ENCODE measurements at regions not wholly inside any gene's neighbourhood (a gene's known extent, or its start where the extent isn't known, plus 50 kb on each side); places are given as distances from the start of the nearest gene placed in this dataset.

- DNase-seq (ENCODE audit: low spot score): no peak
Measured at GRCh38 chr2:5990086-5990485, 297.9 kb downstream of the SOX11 start.

- no peak for DNase-seq (ENCODE audit: low spot score)
Measured at GRCh38 chr2:5991305-5991968, 299.3 kb downstream of the SOX11 start.

GRCh38 chr2:5995832-5996231 is 303.6 kb downstream of the SOX11 start:
- DNase-seq (ENCODE audit: low spot score): no peak

GRCh38 chr2:6008186-6008585 is 316.0 kb downstream of the SOX11 start:
- DNase-seq (ENCODE audit: low spot score): no peak

GRCh38 chr2:6008726-6009125 is 316.5 kb downstream of the SOX11 start:
- no peak for DNase-seq (ENCODE audit: low spot score)

GRCh38 chr2:6010163-6010562 is 318.0 kb downstream of the SOX11 start:
- no peak for DNase-seq (ENCODE audit: low spot score)

- DNase-seq (ENCODE audit: low spot score): no peak
Measured at GRCh38 chr2:6011921-6012320, 319.7 kb downstream of the SOX11 start.

- DNase-seq (ENCODE audit: low spot score): no peak
Measured at GRCh38 chr2:6017736-6018286, 325.6 kb downstream of the SOX11 start.

- DNase-seq (ENCODE audit: low spot score): no peak
Measured at GRCh38 chr2:6024229-6024628, 332.0 kb downstream of the SOX11 start.

- DNase-seq (ENCODE audit: low spot score): no peak
Measured at GRCh38 chr2:6024784-6025183, 332.6 kb downstream of the SOX11 start.

- no peak for DNase-seq (ENCODE audit: low spot score)
Measured at GRCh38 chr2:6025391-6025790, 333.2 kb downstream of the SOX11 start.

GRCh38 chr2:6027066-6027465 is 334.9 kb downstream of the SOX11 start:
- no peak for DNase-seq (ENCODE audit: low spot score)

- DNase-seq (ENCODE audit: low spot score): no peak
Measured at GRCh38 chr2:6031200-6031867, 339.1 kb downstream of the SOX11 start.

- no peak for DNase-seq (ENCODE audit: low spot score)
Measured at GRCh38 chr2:6036211-6036610, 344.0 kb downstream of the SOX11 start.

GRCh38 chr2:6043238-6043637 is 351.1 kb downstream of the SOX11 start:
- no peak for DNase-seq (ENCODE audit: low spot score)

- DNase-seq (ENCODE audit: low spot score): no peak
Measured at GRCh38 chr2:6052649-6053048, 360.5 kb downstream of the SOX11 start.

- DNase-seq (ENCODE audit: low spot score): no peak
Measured at GRCh38 chr2:6053743-6054142, 361.6 kb downstream of the SOX11 start.

GRCh38 chr2:6054161-6054671 is 362.0 kb downstream of the SOX11 start:
- DNase-seq (ENCODE audit: low spot score): no peak

GRCh38 chr2:6060992-6061663 is 368.9 kb downstream of the SOX11 start:
- DNase-seq (ENCODE audit: low spot score): no peak

GRCh38 chr2:6064757-6065156 is 372.6 kb downstream of the SOX11 start:
- DNase-seq (ENCODE audit: low spot score): no peak

- DNase-seq (ENCODE audit: low spot score): no peak
Measured at GRCh38 chr2:6065703-6066102, 373.5 kb downstream of the SOX11 start.

GRCh38 chr2:6067089-6067488 is 374.9 kb downstream of the SOX11 start:
- DNase-seq (ENCODE audit: low spot score): no peak

GRCh38 chr2:6067806-6068205 is 375.6 kb downstream of the SOX11 start:
- DNase-seq (ENCODE audit: low spot score): no peak

Data from CD4-positive, alpha-beta T cell treated with Interleukin-6 at 100 ng/mL for 8 hours (primary cell).